Ectodermal cell (in vitro differentiated cells): ENCODE measurements at regions not wholly inside any gene's neighbourhood (a gene's known extent, or its start where the extent isn't known, plus 50 kb on each side); places are given as distances from the start of the nearest gene placed in this dataset.

Experiments used
- H3K27ac ChIP-seq: 2 replicates; pipeline ENCODE4 v1.7.0; 2013; ENCODE audit warnings: mild to moderate bottlenecking, low read depth, low read length; ENCODE audit not compliant: insufficient read depth, poor library complexity, severe bottlenecking
- H3K27me3 ChIP-seq: 2 replicates; pipeline ENCODE4 v1.7.0; 2013; ENCODE audit warnings: mild to moderate bottlenecking, low read length; ENCODE audit not compliant: insufficient read depth, control insufficient read depth, poor library complexity, severe bottlenecking
- H3K36me3 ChIP-seq: one replicate; pipeline ENCODE4 v1.7.0; 2013; ENCODE audit warnings: low read length; ENCODE audit not compliant: control insufficient read depth, insufficient read depth
- H3K4me1 ChIP-seq: one replicate; pipeline ENCODE4 v1.7.0; 2013; ENCODE audit warnings: low read length; ENCODE audit not compliant: control insufficient read depth, insufficient read depth
- H3K4me3 ChIP-seq: 2 replicates; pipeline ENCODE4 v1.7.0; 2013; ENCODE audit warnings: low read depth, low read length, control low read depth; ENCODE audit not compliant: insufficient read depth
- H3K9me3 ChIP-seq: 2 replicates; pipeline ENCODE4 v1.7.0; 2013; ENCODE audit warnings: mild to moderate bottlenecking, low read length, moderate library complexity; ENCODE audit not compliant: control insufficient read depth
- WGBS, 2 experiments: methylation state at CpG; one replicate each; pipeline ENCODE4 v1.1.7; 2013; ENCODE audit warnings: missing lambda C conversion rate in 2 of 2; 5-methylcytosine and 5-hydroxymethylcytosine counted together

- Histone ChIP-seq H3K27me3 (no peaks in the 10 kb centered on the region), H3K36me3 (no peaks in the 10 kb centered on the region), H3K27ac (no peak overlapping the region), H3K4me3 (no peak overlapping the region), H3K9me3 (no peaks in the 10 kb centered on the region), H3K4me1 (peaks cover 15% of the 10 kb centered on the region)
- 97 to 100% methylated on average over 1 of the region's 1 CpG for WGBS, 2 experiments
Observed at GRCh38 chr17:72336804-72337070, 215.9 kb downstream of the SOX9 start.

- Histone ChIP-seq H3K27me3 (no peaks in the 10 kb centered on the region), H3K27ac (no peak overlapping the region)
Observed at GRCh38 chr17:72338304-72338703, 217.5 kb downstream of the SOX9 start.

GRCh38 chr17:72338847-72339790 is 218.3 kb downstream of the SOX9 start:
- Histone ChIP-seq H3K4me1 (peaks cover 21% of the 10 kb centered on the region), H3K27me3 (no peaks in the 10 kb centered on the region), H3K4me3 (no peak overlapping the region), H3K27ac (no peak overlapping the region), H3K9me3 (no peaks in the 10 kb centered on the region), H3K36me3 (no peaks in the 10 kb centered on the region)
- 89 to 93% methylated on average over 11 to 12 of the region's 12 CpGs for WGBS, 2 experiments

More at GRCh38 chr17:72338304-72338703, 217.5 kb downstream of the SOX9 start:
- WGBS, 2 experiments: 90 to 91% methylated on average over 2 of the region's 2 CpGs
- H3K4me1 ChIP-seq: peaks cover 21% of the 10 kb centered on the region
- H3K4me3 ChIP-seq: no peak overlapping the region
- H3K36me3 ChIP-seq: no peaks in the 10 kb centered on the region
- no peaks in the 10 kb centered on the region for H3K9me3 ChIP-seq

DNA sequence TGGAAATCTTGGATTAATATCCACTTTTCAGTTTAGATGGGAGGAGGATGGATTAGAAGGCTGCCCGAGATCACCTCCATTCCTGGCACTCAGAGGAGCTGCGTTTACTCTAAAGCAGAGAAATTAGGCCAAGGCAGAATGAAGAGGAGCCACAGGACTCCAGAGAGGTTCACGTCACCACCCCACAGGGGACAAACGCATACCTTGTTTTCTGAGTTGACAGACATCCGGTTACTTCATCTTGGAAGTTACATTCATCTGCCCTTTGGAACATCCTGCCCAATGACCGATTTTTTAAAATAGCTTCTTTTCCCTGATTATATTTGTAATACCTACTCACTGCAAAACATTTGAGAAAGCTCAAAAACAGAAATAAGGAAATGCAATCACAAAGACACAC is 220.0 kb downstream of the SOX9 start:
- Histone ChIP-seq H3K4me3 (no peak overlapping the region), H3K27ac (no peak overlapping the region), H3K36me3 (no peaks in the 10 kb centered on the region), H3K4me1 (peaks cover 21% of the 10 kb centered on the region), H3K9me3 (no peaks in the 10 kb centered on the region), H3K27me3 (no peaks in the 10 kb centered on the region)
- WGBS, 2 experiments: 93 to 95% methylated on average over 6 of the region's 6 CpGs

- Histone ChIP-seq H3K36me3 (no peaks in the 10 kb centered on the region), H3K27ac (peak overlapping the region; percentile 65), H3K4me3 (no peak overlapping the region), H3K4me1 (peaks cover 13% of the 10 kb centered on the region), H3K27me3 (no peaks in the 10 kb centered on the region), H3K9me3 (no peaks in the 10 kb centered on the region)
- WGBS, 2 experiments: 83 to 86% methylated on average over 5 of the region's 5 CpGs
Observed at GRCh38 chr17:72342061-72342460, 221.2 kb downstream of the SOX9 start.

- Histone ChIP-seq H3K4me3 (no peak overlapping the region), H3K27me3 (no peaks in the 10 kb centered on the region), H3K9me3 (no peaks in the 10 kb centered on the region), H3K36me3 (no peaks in the 10 kb centered on the region), H3K4me1 (peaks cover 13% of the 10 kb centered on the region), H3K27ac (no peak overlapping the region)
- WGBS, 2 experiments: 91% methylated on average over 28 of the region's 28 CpGs
Observed at GRCh38 chr17:72342627-72343527, 222.1 kb downstream of the SOX9 start.

GRCh38 chr17:72343911-72344310 is 223.1 kb downstream of the SOX9 start:
- peaks cover 13% of the 10 kb centered on the region for H3K4me1 ChIP-seq
- H3K27me3 ChIP-seq: no peaks in the 10 kb centered on the region
- WGBS, 2 experiments: 89 to 95% methylated on average over 8 of the region's 8 CpGs
- no peaks in the 10 kb centered on the region for H3K9me3 ChIP-seq
- no peak overlapping the region for H3K27ac ChIP-seq
- no peaks in the 10 kb centered on the region for H3K36me3 ChIP-seq
- no peak overlapping the region for H3K4me3 ChIP-seq

GRCh38 chr17:72344613-72345012 is 223.8 kb downstream of the SOX9 start:
- no peaks in the 10 kb centered on the region for H3K27me3 ChIP-seq
- H3K4me1 ChIP-seq: peaks cover 6% of the 10 kb centered on the region
- no peak overlapping the region for H3K4me3 ChIP-seq
- no peaks in the 10 kb centered on the region for H3K9me3 ChIP-seq
- WGBS, 2 experiments: 84 to 90% methylated on average over 5 of the region's 5 CpGs
- H3K27ac ChIP-seq: no peak overlapping the region
- no peaks in the 10 kb centered on the region for H3K36me3 ChIP-seq

DNA sequence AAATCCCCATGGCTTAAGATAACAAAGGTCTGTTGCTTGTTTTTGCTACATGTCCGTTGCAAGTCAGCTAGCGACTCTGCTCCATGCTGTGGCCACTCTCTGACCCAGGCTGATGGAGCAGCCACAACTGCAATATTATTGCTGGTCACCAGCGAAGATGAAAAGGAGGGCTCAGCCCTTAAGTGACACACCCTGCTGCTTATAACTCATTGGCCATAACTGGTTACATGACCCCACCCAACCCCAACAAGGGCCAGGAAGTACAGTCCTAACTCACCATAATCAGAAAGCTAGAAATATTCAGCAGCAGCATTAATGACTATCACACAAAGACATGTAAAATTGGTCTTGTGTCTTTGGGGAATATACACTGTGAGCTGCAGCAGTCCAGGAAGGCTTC is 224.3 kb downstream of the SOX9 start:
- Histone ChIP-seq H3K4me1 (peaks cover 6% of the 10 kb centered on the region), H3K4me3 (no peak overlapping the region), H3K9me3 (no peaks in the 10 kb centered on the region), H3K27me3 (no peaks in the 10 kb centered on the region), H3K36me3 (no peaks in the 10 kb centered on the region), H3K27ac (no peak overlapping the region)
- 88 to 92% methylated on average over 3 of the region's 3 CpGs for WGBS, 2 experiments

DNA sequence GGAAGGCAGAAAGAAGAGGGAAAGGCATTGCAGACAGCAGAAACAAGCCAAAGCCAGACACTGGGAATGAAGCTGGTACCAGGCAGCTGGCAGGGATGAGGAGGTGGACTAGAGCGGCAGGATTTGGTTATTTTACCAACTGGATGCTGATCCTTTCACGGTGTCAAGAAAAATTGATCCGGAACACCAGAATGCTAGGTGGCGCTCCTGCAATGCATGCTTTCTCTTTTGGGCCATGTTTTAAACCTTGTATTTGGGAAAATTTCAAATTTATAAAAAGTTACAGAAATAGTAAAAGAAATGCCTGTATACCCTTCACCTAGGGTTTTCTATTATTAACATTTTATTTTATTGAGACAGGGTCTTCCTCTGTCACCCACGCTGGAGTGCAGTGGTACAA is 224.7 kb downstream of the SOX9 start:
- 86 to 91% methylated on average over 5 of the region's 5 CpGs for WGBS, 2 experiments
- Histone ChIP-seq H3K4me3 (no peak overlapping the region), H3K4me1 (peaks cover 6% of the 10 kb centered on the region), H3K9me3 (no peaks in the 10 kb centered on the region), H3K27ac (no peak overlapping the region), H3K27me3 (no peaks in the 10 kb centered on the region), H3K36me3 (no peaks in the 10 kb centered on the region)
